ENCODE measurements at regions not wholly inside any gene's neighbourhood (a gene's known extent, or its start where the extent isn't known, plus 50 kb on each side); places are given as distances from the start of the nearest gene placed in this dataset.

DNA sequence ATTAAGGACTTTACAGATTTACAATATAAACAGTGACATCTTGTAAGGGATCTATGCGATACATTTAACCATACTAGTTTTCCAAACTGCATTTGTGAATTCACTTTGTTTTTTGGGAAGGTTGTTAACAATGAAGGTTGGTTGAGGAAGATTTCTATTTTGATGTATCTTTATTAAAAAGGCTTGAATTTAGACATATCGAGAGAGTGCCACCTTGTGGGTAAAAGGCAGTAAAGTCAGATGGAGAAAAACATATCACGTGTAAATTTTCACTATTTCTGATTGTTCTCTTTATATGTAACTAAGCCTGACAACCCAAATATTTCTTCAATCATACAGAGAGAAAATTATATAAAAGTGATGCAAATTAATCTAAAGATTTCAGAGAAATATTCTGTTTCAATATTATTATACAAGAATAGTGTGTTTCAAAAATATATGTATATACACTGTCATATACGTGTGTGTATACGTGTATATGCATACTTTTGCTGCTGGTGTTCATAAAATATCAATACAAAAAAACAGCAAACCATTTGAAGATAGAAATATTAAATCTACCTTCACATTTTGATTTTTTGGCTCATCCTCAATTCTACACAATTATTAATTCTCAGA, 988.6 kb downstream of the SORCS1 start:
- no peak for DNase-seq (ENCODE audit: low read depth, low spot score)
- CTCF ChIA-PET = no interaction called here
- no peak for FAIRE-seq
- Histone ChIP-seq H3K9ac (replicated peaks; ENCODE audit: extremely low read depth, insufficient read depth, low read length) (no peak overlapping the region), H3K4me2 (ENCODE audit: insufficient read depth, low read length) (no peak overlapping the region), H3K4me3 (replicated peaks in 1 of 3; ENCODE audit: insufficient read depth in 1 of 3, low read depth in 1 of 3, low read length in 3 of 3) (no peak overlapping the region), H3K4me1 (ENCODE audit: control insufficient read depth, extremely low read depth, insufficient read depth, low read length) (no peaks in the 10 kb centered on the region), H3K79me2 (ENCODE audit: control insufficient read depth, insufficient read depth, low read length) (no peaks in the 10 kb centered on the region), H3K9me3 (replicated peaks; ENCODE audit: control insufficient read depth, insufficient read depth, low read length) (peaks cover 1% of the 10 kb centered on the region), H3K27me3 (ENCODE audit: control insufficient read depth in 2 of 2, insufficient read depth in 2 of 2, low read length in 2 of 2) (no peaks in the 10 kb centered on the region), H3K9me1 (replicated peaks; ENCODE audit: control insufficient read depth, extremely low read depth, insufficient read depth, low read length) (no peaks in the 10 kb centered on the region), H3K27ac (ENCODE audit: insufficient read depth, low read depth, low read length) (no peak overlapping the region), H3K36me3 (ENCODE audit: control insufficient read depth in 2 of 2, extremely low read depth in 1 of 2, insufficient read depth in 2 of 2, low read length in 2 of 2) (no peaks in the 10 kb centered on the region), H2AFZ (ENCODE audit: low read depth, low read length) (no peak overlapping the region), H4K20me1 (replicated peaks; ENCODE audit: control insufficient read depth, extremely low read depth, insufficient read depth, low read length) (no peaks in the 10 kb centered on the region)
- BruUV-seq (replicated peaks) = no TSS peak
- POLR2A ChIA-PET = no interaction called here
- dilution Hi-C loops (cut with MboI; ENCODE audit: extremely low pct_ligation_motif_present, low sequenced_read_pairs) = no loop called here
- TF ChIP-seq FOS (IDR thresholded peaks at IDR 0.05; ENCODE audit: borderline replicate concordance, insufficient read depth, low read length) = no peak
- no peak for TF ChIP-seq EZH2 (IDR thresholded peaks at IDR 0.05; ENCODE audit: borderline replicate concordance, low read depth, low read length, severe bottlenecking)
- TF ChIP-seq, protein P1, sequence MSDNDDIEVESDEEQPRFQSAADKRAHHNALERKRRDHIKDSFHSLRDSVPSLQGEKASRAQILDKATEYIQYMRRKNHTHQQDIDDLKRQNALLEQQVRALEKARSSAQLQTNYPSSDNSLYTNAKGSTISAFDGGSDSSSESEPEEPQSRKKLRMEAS (IDR thresholded peaks at IDR 0.05; ENCODE audit: insufficient read depth, insufficient read length) = no peak
- no peak for TF ChIP-seq GATA2 (IDR thresholded peaks at IDR 0.05; ENCODE audit: insufficient read depth, insufficient read length, low read depth, low read length)
- no peak for TF ChIP-seq POLR2AphosphoS5 (IDR thresholded peaks at IDR 0.05; ENCODE audit: insufficient read depth, low read depth, low read length)
- TF ChIP-seq MYC (IDR thresholded peaks at IDR 0.05; ENCODE audit: low read depth, low read length) = no peak
- TF ChIP-seq POLR2A (IDR thresholded peaks at IDR 0.05; ENCODE audit: low read depth, low read length) = no peak
- TF ChIP-seq, protein P2, sequence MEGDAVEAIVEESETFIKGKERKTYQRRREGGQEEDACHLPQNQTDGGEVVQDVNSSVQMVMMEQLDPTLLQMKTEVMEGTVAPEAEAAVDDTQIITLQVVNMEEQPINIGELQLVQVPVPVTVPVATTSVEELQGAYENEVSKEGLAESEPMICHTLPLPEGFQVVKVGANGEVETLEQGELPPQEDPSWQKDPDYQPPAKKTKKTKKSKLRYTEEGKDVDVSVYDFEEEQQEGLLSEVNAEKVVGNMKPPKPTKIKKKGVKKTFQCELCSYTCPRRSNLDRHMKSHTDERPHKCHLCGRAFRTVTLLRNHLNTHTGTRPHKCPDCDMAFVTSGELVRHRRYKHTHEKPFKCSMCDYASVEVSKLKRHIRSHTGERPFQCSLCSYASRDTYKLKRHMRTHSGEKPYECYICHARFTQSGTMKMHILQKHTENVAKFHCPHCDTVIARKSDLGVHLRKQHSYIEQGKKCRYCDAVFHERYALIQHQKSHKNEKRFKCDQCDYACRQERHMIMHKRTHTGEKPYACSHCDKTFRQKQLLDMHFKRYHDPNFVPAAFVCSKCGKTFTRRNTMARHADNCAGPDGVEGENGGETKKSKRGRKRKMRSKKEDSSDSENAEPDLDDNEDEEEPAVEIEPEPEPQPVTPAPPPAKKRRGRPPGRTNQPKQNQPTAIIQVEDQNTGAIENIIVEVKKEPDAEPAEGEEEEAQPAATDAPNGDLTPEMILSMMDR (IDR thresholded peaks at IDR 0.05; ENCODE audit: extremely low read depth in 1 of 2, insufficient read depth in 1 of 2, low read depth in 1 of 2, low read length in 2 of 2) = no peak
- no peak for TF ChIP-seq JUN (IDR thresholded peaks at IDR 0.05; ENCODE audit: borderline replicate concordance, insufficient read depth, insufficient read length, low read depth)
- intact Hi-C loops (cut with micrococcal nuclease) = no loop called here

All from endothelial cell of umbilical vein (primary cell).